AG04450 (cell line): ENCODE measurements at regions not wholly inside any gene's neighbourhood (a gene's known extent, or its start where the extent isn't known, plus 50 kb on each side); places are given as distances from the start of the nearest gene placed in this dataset.

ENCODE experiments used
- CTCF ChIA-PET: fragments of 300-600, 350-600 bp; formaldehyde crosslinking; extraction: SDS; loops from one replicate; lab custom pipeline; 2022; ENCODE audit warnings: antibody characterized with exemption, inconsistent platforms; lab: Charles Lee
- POLR2A ChIA-PET: fragments of 350-600 bp; formaldehyde crosslinking; extraction: SDS; loops from one replicate; lab custom pipeline; 2021; ENCODE audit warnings: antibody characterized with exemption, inconsistent platforms; lab: Yijun Ruan, JAX
- DNase-seq: peaks from one replicate; pipeline ENCODE4 v3.0.0-alpha.2; 2011; ENCODE audit warnings: low read depth, low spot score
- H3K27ac ChIP-seq: one replicate; pipeline ENCODE4 v1.5.1; 2012; ENCODE audit warnings: low read depth, low read length, control low read depth
- H3K27me3 ChIP-seq: one replicate; pipeline ENCODE4 v1.6.0; 2012; ENCODE audit warnings: low read length; ENCODE audit not compliant: control insufficient read depth, insufficient read depth
- H3K4me3 ChIP-seq: 2 replicates; pipeline ENCODE4 v1.5.1; 2011; ENCODE audit warnings: mild to moderate bottlenecking, low read depth, low read length, control low read depth
- H3K9me3 ChIP-seq: 2 replicates; pipeline ENCODE4 v1.5.1; 2012; ENCODE audit warnings: low read length; ENCODE audit not compliant: control insufficient read depth, insufficient read depth
- CTCF ChIP-seq: IDR thresholded peaks from 2 replicates; pipeline ENCODE4 v1.5.1; 2011; ENCODE audit warnings: low read depth, low read length, control low read depth, inconsistent platforms

GRCh38 chr9:105158898-105159297 is 85.6 kb upstream of the SLC44A1 start:
- H3K9me3 ChIP-seq = no peaks in the 10 kb centered on the region
- POLR2A ChIA-PET = no interaction called here

GRCh38 chr9:105168870-105169319 is 75.6 kb upstream of the SLC44A1 start:
- peak; percentile 71 for DNase-seq
- ChIA-PET POLR2A (interaction anchor here (0.6 to 2.1 kb wide), 6 partner anchors 37 to 304 kb away, joined by 3 to 7 read pairs (median 4); partner anchors contain the start of gene SLC44A1), CTCF (interaction anchor here (0.9 to 1.3 kb wide), 3 partner anchors 245 to 306 kb away, joined by 3 to 4 read pairs (median 4); no protein-coding TSS in a partner anchor)
- Histone ChIP-seq H3K4me3 (no peak overlapping the region), H3K27me3 (peaks cover 3% of the 10 kb centered on the region), H3K9me3 (no peaks in the 10 kb centered on the region), H3K27ac (peak overlapping the region; percentile 22)
- no peak for TF ChIP-seq CTCF

More at GRCh38 chr9:105158898-105159297, 85.6 kb upstream of the SLC44A1 start:
- TF ChIP-seq CTCF = no peak
- Histone ChIP-seq H3K27me3 (no peaks in the 10 kb centered on the region), H3K27ac (no peak overlapping the region), H3K4me3 (no peak overlapping the region)
- CTCF ChIA-PET = interaction anchor here (0.6 to 3.4 kb wide), 9 partner anchors 96 to 296 kb away, joined by 3 to 38 read pairs (median 7); no protein-coding TSS in a partner anchor
- no peak for DNase-seq

GRCh38 chr9:105171076-105171475 is 73.4 kb upstream of the SLC44A1 start:
- peaks cover 3% of the 10 kb centered on the region for H3K27me3 ChIP-seq
- no peak overlapping the region for H3K27ac ChIP-seq
- no peak for TF ChIP-seq CTCF
- ChIA-PET POLR2A (no interaction called here), CTCF (no interaction called here)
- DNase-seq = no peak
- H3K9me3 ChIP-seq = no peaks in the 10 kb centered on the region
- H3K4me3 ChIP-seq = no peak overlapping the region

GRCh38 chr9:105171589-105171988 is 72.9 kb upstream of the SLC44A1 start:
- ChIA-PET POLR2A (no interaction called here), CTCF (interaction anchor here (0.6 kb wide), 1 partner anchor 1009 kb away, joined by 3 read pairs; no protein-coding TSS in a partner anchor)
- Histone ChIP-seq H3K27me3 (peaks cover 3% of the 10 kb centered on the region), H3K9me3 (no peaks in the 10 kb centered on the region), H3K4me3 (no peak overlapping the region), H3K27ac (no peak overlapping the region)
- DNase-seq = no peak
- TF ChIP-seq CTCF = no peak

- ChIA-PET CTCF (no interaction called here), POLR2A (no interaction called here)
- Histone ChIP-seq H3K4me3 (no peak overlapping the region), H3K27me3 (peaks cover 3% of the 10 kb centered on the region), H3K27ac (no peak overlapping the region), H3K9me3 (no peaks in the 10 kb centered on the region)
- no peak for TF ChIP-seq CTCF
- no peak for DNase-seq
Measured at GRCh38 chr9:105172436-105172835, 72.0 kb upstream of the SLC44A1 start.
